ENCODE measurements at regions not wholly inside any gene's neighbourhood (a gene's known extent, or its start where the extent isn't known, plus 50 kb on each side); places are given as distances from the start of the nearest gene placed in this dataset.

GRCh38 chr9:1216532-1216931 lies 166.4 kb downstream of the DMRT2 start:
- TF ChIP-seq CTCF (IDR thresholded peaks at IDR 0.05; ENCODE audit: insufficient read depth, low read length, poor library complexity, severe bottlenecking) (no peak), EZH2phosphoT487 (conservative IDR thresholded peaks at IDR 0.05; ENCODE audit: low read length) (no peak)
